Activated CD4-positive, CD25-positive, alpha-beta regulatory T cell treated with anti-CD3 and anti-CD28 coated beads, Interleukin-2, amount 50 U/mL, for 24 hours (primary cell): ENCODE measurements at regions not wholly inside any gene's neighbourhood (a gene's known extent, or its start where the extent isn't known, plus 50 kb on each side); places are given as distances from the start of the nearest gene placed in this dataset.
"Not testable (repeated sequence)": the region's sequence is repeated elsewhere in the genome, so short reads cannot be mapped to it uniquely, and the experiment has no call there.

ENCODE experiments used
- ATAC-seq, 2 donors: fragments of 150-1000 bp; cut with Tn5 transposase; one replicate each; pipeline ENCODE4 v1.10.0; 2021; ENCODE audit warnings: mild to moderate bottlenecking in 1 of 2, moderate library complexity in 1 of 2

- no peak for ATAC-seq
Measured at GRCh38 chr2:42987112-42987922, 194.9 kb upstream of the HAAO start.

- ATAC-seq, result no peak
Measured at GRCh38 chr2:42984617-42985016, 192.2 kb upstream of the HAAO start.

GRCh38 chr2:42984081-42984480, 191.7 kb upstream of the HAAO start:
- ATAC-seq, result no peak

GRCh38 chr2:42980764-42981416, 188.5 kb upstream of the HAAO start:
- no peak for ATAC-seq

- ATAC-seq, result no peak
Measured at GRCh38 chr2:42979870-42980763, 187.7 kb upstream of the HAAO start.

GRCh38 chr2:42979416-42979869, 187.1 kb upstream of the HAAO start:
- no peak for ATAC-seq

- ATAC-seq, result no peak
Measured at GRCh38 chr2:42978887-42979415, 186.6 kb upstream of the HAAO start.

GRCh38 chr2:42978175-42978886, 185.9 kb upstream of the HAAO start:
- no peak for ATAC-seq

GRCh38 chr2:42977270-42978174, 185.1 kb upstream of the HAAO start:
- no peak for ATAC-seq

GRCh38 chr2:42976351-42976750, 184.0 kb upstream of the HAAO start:
- ATAC-seq, result no peak

- no peak for ATAC-seq
Measured at GRCh38 chr2:42974721-42975717, 182.6 kb upstream of the HAAO start.

GRCh38 chr2:42974169-42974720, 181.9 kb upstream of the HAAO start:
- no peak for ATAC-seq

- ATAC-seq, result no peak
Measured at GRCh38 chr2:42973726-42974125, 181.3 kb upstream of the HAAO start.

GRCh38 chr2:42972933-42973516, 180.6 kb upstream of the HAAO start:
- not testable (repeated sequence) for ATAC-seq

GRCh38 chr2:42971947-42972736, 179.8 kb upstream of the HAAO start:
- peak in 1 of 2 donors; percentile 46 for ATAC-seq

GRCh38 chr2:42971381-42971780, 179.0 kb upstream of the HAAO start:
- ATAC-seq, result no peak

GRCh38 chr2:42970151-42970550, 177.8 kb upstream of the HAAO start:
- no peak for ATAC-seq
